ENCODE measurements at regions not wholly inside any gene's neighbourhood (a gene's known extent, or its start where the extent isn't known, plus 50 kb on each side); places are given as distances from the start of the nearest gene placed in this dataset.
A peak's percentile ranks its signal among the peaks of the same experiment; 100 is the strongest.

DNA sequence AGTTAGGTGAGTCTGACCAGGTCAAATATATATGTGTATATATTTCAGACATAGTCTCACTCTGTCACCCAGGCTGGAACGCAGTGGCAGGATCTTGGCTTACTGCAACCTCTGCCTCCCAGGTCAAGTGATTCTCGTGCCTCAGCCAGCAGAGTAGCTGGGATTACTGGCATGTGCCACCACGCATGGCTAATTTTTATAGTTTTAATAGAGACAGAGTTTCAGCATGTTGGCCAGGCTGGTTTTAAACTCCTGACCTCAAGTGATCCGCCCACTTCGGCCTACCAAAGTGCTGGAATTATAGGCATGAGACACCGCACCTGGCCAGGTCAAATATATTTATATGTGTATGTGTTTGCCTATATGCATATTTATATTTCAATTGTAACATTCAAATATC lies 581.5 kb upstream of the B3GALT2 start:
- Mint-ChIP-seq H3K36me3 (ENCODE audit: low read depth) (no peaks in the 10 kb centered on the region), H3K27ac (no peak overlapping the region), H3K27me3 (ENCODE audit: insufficient read depth) (no peaks in the 10 kb centered on the region), H3K4me3 (no peak overlapping the region), H3K9me3 (no peaks in the 10 kb centered on the region), H3K4me1 (ENCODE audit: low read depth) (peaks cover 8% of the 10 kb centered on the region)
- TF ChIP-seq, protein P1, sequence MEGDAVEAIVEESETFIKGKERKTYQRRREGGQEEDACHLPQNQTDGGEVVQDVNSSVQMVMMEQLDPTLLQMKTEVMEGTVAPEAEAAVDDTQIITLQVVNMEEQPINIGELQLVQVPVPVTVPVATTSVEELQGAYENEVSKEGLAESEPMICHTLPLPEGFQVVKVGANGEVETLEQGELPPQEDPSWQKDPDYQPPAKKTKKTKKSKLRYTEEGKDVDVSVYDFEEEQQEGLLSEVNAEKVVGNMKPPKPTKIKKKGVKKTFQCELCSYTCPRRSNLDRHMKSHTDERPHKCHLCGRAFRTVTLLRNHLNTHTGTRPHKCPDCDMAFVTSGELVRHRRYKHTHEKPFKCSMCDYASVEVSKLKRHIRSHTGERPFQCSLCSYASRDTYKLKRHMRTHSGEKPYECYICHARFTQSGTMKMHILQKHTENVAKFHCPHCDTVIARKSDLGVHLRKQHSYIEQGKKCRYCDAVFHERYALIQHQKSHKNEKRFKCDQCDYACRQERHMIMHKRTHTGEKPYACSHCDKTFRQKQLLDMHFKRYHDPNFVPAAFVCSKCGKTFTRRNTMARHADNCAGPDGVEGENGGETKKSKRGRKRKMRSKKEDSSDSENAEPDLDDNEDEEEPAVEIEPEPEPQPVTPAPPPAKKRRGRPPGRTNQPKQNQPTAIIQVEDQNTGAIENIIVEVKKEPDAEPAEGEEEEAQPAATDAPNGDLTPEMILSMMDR (IDR thresholded peaks at IDR 0.05), result no peak
- DNase-seq, result no peak

GRCh38 chr1:193766329-193766728 lies 579.9 kb upstream of the B3GALT2 start:
- Mint-ChIP-seq H3K27ac (no peak overlapping the region), H3K4me3 (no peak overlapping the region), H3K9me3 (no peaks in the 10 kb centered on the region), H3K27me3 (ENCODE audit: insufficient read depth) (no peaks in the 10 kb centered on the region), H3K4me1 (ENCODE audit: low read depth) (peaks cover 11% of the 10 kb centered on the region), H3K36me3 (ENCODE audit: low read depth) (no peaks in the 10 kb centered on the region)
- DNase-seq, result no peak
- TF ChIP-seq, protein P1 (IDR thresholded peaks at IDR 0.05), result no peak

DNA sequence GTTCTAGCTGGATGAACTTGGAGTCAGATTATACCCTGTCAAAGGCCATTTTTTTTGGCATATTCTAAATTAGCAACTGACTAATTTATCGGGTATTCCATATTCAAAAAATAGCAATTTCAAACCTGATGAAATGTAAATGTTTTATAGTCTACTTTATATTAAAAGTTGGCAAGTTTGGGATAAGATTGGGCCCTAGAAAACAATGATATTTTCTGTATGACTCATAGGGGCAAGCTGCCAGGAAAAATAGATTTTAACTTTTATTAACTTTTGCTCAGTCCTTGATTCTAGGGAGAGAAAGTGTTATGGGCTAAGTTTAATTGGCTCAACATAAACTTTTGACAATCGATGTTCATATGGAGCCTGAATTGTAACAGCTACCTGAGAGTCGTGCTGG lies 576.9 kb upstream of the B3GALT2 start:
- Mint-ChIP-seq H3K27me3 (ENCODE audit: insufficient read depth) (no peaks in the 10 kb centered on the region), H3K9me3 (no peaks in the 10 kb centered on the region), H3K36me3 (ENCODE audit: low read depth) (no peaks in the 10 kb centered on the region), H3K4me3 (no peak overlapping the region), H3K4me1 (ENCODE audit: low read depth) (peaks cover 11% of the 10 kb centered on the region), H3K27ac (no peak overlapping the region)
- TF ChIP-seq, protein P1 (IDR thresholded peaks at IDR 0.05), result no peak
- peak; percentile 12 for DNase-seq

GRCh38 chr1:193762236-193762635 lies 575.8 kb upstream of the B3GALT2 start:
- TF ChIP-seq, protein P1 (IDR thresholded peaks at IDR 0.05), result no peak
- Mint-ChIP-seq H3K27ac (no peak overlapping the region), H3K36me3 (ENCODE audit: low read depth) (no peaks in the 10 kb centered on the region), H3K27me3 (ENCODE audit: insufficient read depth) (no peaks in the 10 kb centered on the region), H3K4me1 (ENCODE audit: low read depth) (peaks cover 11% of the 10 kb centered on the region), H3K9me3 (no peaks in the 10 kb centered on the region), H3K4me3 (no peak overlapping the region)
- no peak for DNase-seq

DNA sequence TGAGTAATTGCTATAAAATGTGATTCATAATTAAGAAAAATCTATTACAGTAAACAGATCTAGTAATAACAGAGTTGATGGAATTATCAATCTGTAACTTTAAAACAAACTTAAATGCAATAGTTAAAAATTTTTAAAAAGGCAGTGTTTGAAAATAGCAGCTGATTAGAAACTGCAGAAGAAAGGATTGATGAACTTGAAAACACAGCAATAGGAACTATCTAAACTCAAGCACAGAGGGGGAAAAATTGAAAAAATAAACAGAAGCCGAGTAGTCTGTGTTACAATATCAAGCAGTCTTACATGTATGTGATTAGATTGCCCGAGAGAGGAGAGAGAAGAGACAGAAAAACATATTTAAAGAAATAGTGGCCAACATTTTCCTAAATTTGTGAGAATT lies 569.0 kb upstream of the B3GALT2 start:
- H3K9me3 Mint-ChIP-seq, result peaks cover 5% of the 10 kb centered on the region
- H3K4me1 Mint-ChIP-seq (ENCODE audit: low read depth), result peaks cover 8% of the 10 kb centered on the region; the same call in 1 of the 2 replicates
- no peaks in the 10 kb centered on the region for H3K27me3 Mint-ChIP-seq (ENCODE audit: insufficient read depth)
- no peak overlapping the region for H3K4me3 Mint-ChIP-seq
- no peak overlapping the region for H3K27ac Mint-ChIP-seq
- H3K36me3 Mint-ChIP-seq (ENCODE audit: low read depth), result peaks cover 5% of the 10 kb centered on the region
- TF ChIP-seq, protein P1 (IDR thresholded peaks at IDR 0.05), result no peak
- DNase-seq, result no peak
